SKM-1 treated with dmso at 0.1 percent for 144 hours (cell line): ENCODE measurements at regions not wholly inside any gene's neighbourhood (a gene's known extent, or its start where the extent isn't known, plus 50 kb on each side); places are given as distances from the start of the nearest gene placed in this dataset.
A peak's percentile ranks its signal among the peaks of the same experiment; 100 is the strongest.

ENCODE experiments used
- DNase-seq: peaks from one replicate; lab custom pipeline; 2025; ENCODE audit not compliant: unreplicated experiment; lab: John Stamatoyannopoulos, UW

- DNase-seq, result no peak
Observed at GRCh38 chr3:72130565-72130964, 345.6 kb upstream of the PROK2 start.

- no peak for DNase-seq
Observed at GRCh38 chr3:72129501-72130094, 344.6 kb upstream of the PROK2 start.

GRCh38 chr3:72128921-72129320 is 344.0 kb upstream of the PROK2 start:
- DNase-seq, result no peak

- peak; percentile 29 for DNase-seq
Observed at GRCh38 chr3:72127844-72128243, 342.9 kb upstream of the PROK2 start.

GRCh38 chr3:72127224-72127612 is 342.3 kb upstream of the PROK2 start:
- no peak for DNase-seq

GRCh38 chr3:72126441-72127223 is 341.7 kb upstream of the PROK2 start:
- DNase-seq, result no peak

GRCh38 chr3:72123908-72124441 is 339.0 kb upstream of the PROK2 start:
- DNase-seq, result no peak

GRCh38 chr3:72120806-72121778 is 336.1 kb upstream of the PROK2 start:
- DNase-seq, result no peak

- DNase-seq, result no peak
Observed at GRCh38 chr3:72120039-72120438, 335.1 kb upstream of the PROK2 start.

GRCh38 chr3:72118628-72119027 is 333.7 kb upstream of the PROK2 start:
- no peak for DNase-seq

- DNase-seq, result no peak
Observed at GRCh38 chr3:72116226-72116625, 331.3 kb upstream of the PROK2 start.

- no peak for DNase-seq
Observed at GRCh38 chr3:72115307-72115706, 330.4 kb upstream of the PROK2 start.

GRCh38 chr3:72114773-72115172 is 329.8 kb upstream of the PROK2 start:
- no peak for DNase-seq

- DNase-seq, result no peak
Observed at GRCh38 chr3:72113964-72114363, 329.0 kb upstream of the PROK2 start.

- no peak for DNase-seq
Observed at GRCh38 chr3:72113564-72113963, 328.6 kb upstream of the PROK2 start.

GRCh38 chr3:72112435-72112834 is 327.5 kb upstream of the PROK2 start:
- no peak for DNase-seq

GRCh38 chr3:72111265-72112205 is 326.6 kb upstream of the PROK2 start:
- DNase-seq, result no peak

- no peak for DNase-seq
Observed at GRCh38 chr3:72109327-72110259, 324.6 kb upstream of the PROK2 start.

- no peak for DNase-seq
Observed at GRCh38 chr3:72105306-72105705, 320.4 kb upstream of the PROK2 start.
